H9 (cell line): ENCODE measurements at regions not wholly inside any gene's neighbourhood (a gene's known extent, or its start where the extent isn't known, plus 50 kb on each side); places are given as distances from the start of the nearest gene placed in this dataset.

Experiments
- DNase-seq: peaks from one replicate; pipeline ENCODE4 v3.0.0-alpha.2; 2017
- H2AFZ ChIP-seq: one replicate; pipeline ENCODE4 v1.6.1; 2013; ENCODE audit warnings: mild to moderate bottlenecking, low read length, control low read depth, moderate library complexity
- H2AK5ac ChIP-seq: 2 replicates; pipeline ENCODE4 v1.6.1; 2013; ENCODE audit warnings: low read length, control low read depth, mixed read lengths; ENCODE audit not compliant: insufficient read length
- H2BK120ac ChIP-seq: one replicate; pipeline ENCODE4 v1.6.1; 2013; ENCODE audit warnings: low read depth, mild to moderate bottlenecking, low read length, control low read depth, inconsistent platforms; ENCODE audit not compliant: poor library complexity, severe bottlenecking
- H2BK12ac ChIP-seq: 2 replicates; pipeline ENCODE4 v1.6.1; 2013; ENCODE audit warnings: low read length, control low read depth, mixed read lengths, low read depth; ENCODE audit not compliant: insufficient read length
- H2BK15ac ChIP-seq: 2 replicates; pipeline ENCODE4 v1.6.1; 2013; ENCODE audit warnings: low read depth, low read length, control low read depth
- H2BK20ac ChIP-seq: one replicate; pipeline ENCODE4 v1.6.1; 2013; ENCODE audit warnings: low read depth, mild to moderate bottlenecking, low read length, control low read depth, inconsistent platforms; ENCODE audit not compliant: poor library complexity, severe bottlenecking
- H2BK5ac ChIP-seq: 2 replicates; pipeline ENCODE4 v1.6.1; 2013; ENCODE audit warnings: low read length, control low read depth, mixed read lengths; ENCODE audit not compliant: insufficient read length
- H3K14ac ChIP-seq: 2 replicates; pipeline ENCODE4 v1.6.1; 2013; ENCODE audit warnings: low read length, control low read depth; ENCODE audit not compliant: insufficient read depth
- H3K18ac ChIP-seq: 2 replicates; pipeline ENCODE4 v1.6.1; 2013; ENCODE audit warnings: low read depth, mild to moderate bottlenecking, mixed read lengths, low read length, control low read depth; ENCODE audit not compliant: insufficient read length
- H3K23ac ChIP-seq: 2 replicates; pipeline ENCODE4 v1.6.1; 2013; ENCODE audit warnings: low read length, control low read depth, mixed read lengths, low read depth; ENCODE audit not compliant: insufficient read length
- H3K23me2 ChIP-seq: 2 replicates; pipeline ENCODE4 v1.6.1; 2013; ENCODE audit warnings: low read depth, mild to moderate bottlenecking, mixed read lengths, low read length, control low read depth; ENCODE audit not compliant: insufficient read length, poor library complexity, severe bottlenecking
- H3K27ac ChIP-seq: 2 replicates; pipeline ENCODE4 v1.5.1; 2013; ENCODE audit warnings: low read length, control low read depth, mixed read lengths, low read depth; ENCODE audit not compliant: insufficient read length
- H3K27me3 ChIP-seq: 2 replicates; pipeline ENCODE4 v1.6.1; 2013; ENCODE audit warnings: low read length, control low read depth, inconsistent platforms; ENCODE audit not compliant: insufficient read depth
- H3K4ac ChIP-seq: 2 replicates; pipeline ENCODE4 v1.6.1; 2013; ENCODE audit warnings: low read depth, mild to moderate bottlenecking, control low read depth, inconsistent platforms, low read length, moderate library complexity
- H3K4me1 ChIP-seq: 2 replicates; pipeline ENCODE4 v1.6.1; 2013; ENCODE audit warnings: low read length, control low read depth, inconsistent platforms; ENCODE audit not compliant: insufficient read depth
- H3K4me2 ChIP-seq: 2 replicates; pipeline ENCODE4 v1.6.1; 2013; ENCODE audit warnings: low read length, control low read depth, mixed read lengths; ENCODE audit not compliant: insufficient read length, insufficient read depth
- H3K56ac ChIP-seq: 2 replicates; pipeline ENCODE4 v1.6.1; 2013; ENCODE audit warnings: low read depth, mild to moderate bottlenecking, mixed read lengths, low read length, control low read depth; ENCODE audit not compliant: insufficient read length
- H3K79me1 ChIP-seq: 2 replicates; pipeline ENCODE4 v1.6.1; 2013; ENCODE audit warnings: low read depth, mild to moderate bottlenecking, moderate library complexity, low read length, control low read depth, inconsistent platforms; ENCODE audit not compliant: insufficient read depth, poor library complexity, severe bottlenecking
- H3K79me2 ChIP-seq: 2 replicates; pipeline ENCODE4 v1.6.1; 2013; ENCODE audit warnings: low read length, control low read depth, inconsistent platforms; ENCODE audit not compliant: insufficient read depth
- H3K9ac ChIP-seq: 2 replicates; pipeline ENCODE4 v1.6.1; 2013; ENCODE audit warnings: low read length, control low read depth, mixed read lengths; ENCODE audit not compliant: insufficient read length; ENCODE audit errors: extremely low read depth
- H3K9me3 ChIP-seq: one replicate; pipeline ENCODE4 v1.6.1; 2013; ENCODE audit warnings: low read depth, low read length, inconsistent platforms; ENCODE audit not compliant: control insufficient read depth
- H3T11ph ChIP-seq: one replicate; pipeline ENCODE4 v1.6.1; 2013; ENCODE audit warnings: mild to moderate bottlenecking, low read length, control low read depth, inconsistent platforms
- H4K20me1 ChIP-seq: one replicate; pipeline ENCODE4 v1.6.1; 2013; ENCODE audit not compliant: control insufficient read depth, insufficient read length, insufficient read depth
- H4K5ac ChIP-seq: 2 replicates; pipeline ENCODE4 v1.6.1; 2013; ENCODE audit warnings: low read depth, mild to moderate bottlenecking, mixed read lengths, low read length, control low read depth; ENCODE audit not compliant: insufficient read length
- H4K8ac ChIP-seq: replicated peaks from 2 replicates; pipeline ENCODE4 v1.6.1; 2013; ENCODE audit warnings: low read length, control low read depth, mixed read lengths, low read depth; ENCODE audit not compliant: insufficient read length
- H4K91ac ChIP-seq: 2 replicates; pipeline ENCODE4 v1.6.1; 2013; ENCODE audit warnings: low read depth, mild to moderate bottlenecking, moderate library complexity, mixed read lengths, low read length, control low read depth; ENCODE audit not compliant: insufficient read length
- H3K27ac Mint-ChIP-seq, 3 experiments: 2 replicates in 2 of 3; 3 replicates in 1 of 3; pipeline ENCODE4 v1.8.0; 2020 to 2021; ENCODE audit warnings: mixed read lengths in 3 of 3, mild to moderate bottlenecking in 1 of 3, moderate library complexity in 1 of 3
- H3K27me3 Mint-ChIP-seq: 2 replicates; pipeline ENCODE4 v1.8.0; 2021; ENCODE audit warnings: low read depth, mild to moderate bottlenecking, moderate library complexity, mixed read lengths
- H3K36me3 Mint-ChIP-seq, 3 experiments: 2 replicates in 2 of 3; 3 replicates in 1 of 3; pipeline ENCODE4 v1.8.0; 2020 to 2021; ENCODE audit warnings: low read depth in 3 of 3, mixed read lengths in 3 of 3; ENCODE audit not compliant: insufficient read depth in 1 of 3
- H3K4me1 Mint-ChIP-seq, 2 experiments: 2 replicates each; pipeline ENCODE4 v1.8.0; 2020; ENCODE audit warnings: mixed read lengths in 2 of 2
- H3K4me3 Mint-ChIP-seq, 2 experiments: 2 replicates in 1 of 2; 3 replicates in 1 of 2; pipeline ENCODE4 v1.8.0; 2020 to 2021; ENCODE audit warnings: mild to moderate bottlenecking in 2 of 2, mixed read lengths in 2 of 2, moderate library complexity in 1 of 2
- H3K9me3 Mint-ChIP-seq, 2 experiments: 2 replicates in 1 of 2; 3 replicates in 1 of 2; pipeline ENCODE4 v1.8.0; 2020; ENCODE audit warnings: mild to moderate bottlenecking in 2 of 2, mixed read lengths in 2 of 2, moderate library complexity in 1 of 2
- CTCF ChIP-seq: fragments of 200-600 bp; sonication (generic); conservative IDR thresholded peaks from 3 replicates; pipeline ENCODE4 v1.8.0; 2021; ENCODE audit warnings: antibody characterized with exemption, mild to moderate bottlenecking
- WGBS: extraction: QIAGEN DNeasy Blood & Tissue Kit; methylation state at CpG from one replicate; pipeline ENCODE4 v1.1.7; 2013; ENCODE audit warnings: missing lambda C conversion rate, low lambda C conversion rate, mixed read lengths; ENCODE audit not compliant: insufficient read length; ENCODE audit errors: extremely low coverage; 5-methylcytosine and 5-hydroxymethylcytosine counted together

GRCh38 chr3:177624528-177625495, 427.5 kb upstream of the TBL1XR1 start:
- Histone ChIP-seq H3K9me3 (no peaks in the 10 kb centered on the region), H4K8ac (no peak overlapping the region), H2BK120ac (no peak overlapping the region), H2BK12ac (no peak overlapping the region), H2AFZ (no peak overlapping the region), H2BK20ac (no peak overlapping the region), H4K5ac (no peak overlapping the region), H3K56ac (no peak overlapping the region), H2AK5ac (no peak overlapping the region), H3K14ac (no peak overlapping the region), H3K27ac (no peak overlapping the region), H2BK5ac (no peak overlapping the region), H4K20me1 (no peaks in the 10 kb centered on the region), H3K18ac (no peak overlapping the region), H3K9ac (no peak overlapping the region), H3K23ac (no peak overlapping the region), H3K4me2 (no peak overlapping the region), H3T11ph (no peak overlapping the region), H2BK15ac (no peak overlapping the region), H3K23me2 (no peaks in the 10 kb centered on the region), H3K79me2 (no peaks in the 10 kb centered on the region), H3K4ac (no peak overlapping the region), H3K79me1 (no peaks in the 10 kb centered on the region), H3K27me3 (no peaks in the 10 kb centered on the region), H3K4me1 (no peaks in the 10 kb centered on the region), H4K91ac (no peak overlapping the region)
- Mint-ChIP-seq H3K36me3 (peaks cover 3 to 6% (median 3%) of the 10 kb centered on the region in 3 experiments; a peak in 6 of 7 replicates), H3K27me3 (peaks cover 2% of the 10 kb centered on the region), H3K9me3 (peaks cover 5 to 11% of the 10 kb centered on the region in 2 experiments; a peak in 4 of 5 replicates), H3K27ac (no peak overlapping the region), H3K4me3 (no peak overlapping the region), H3K4me1 (peaks cover 0 to 6% of the 10 kb centered on the region in 2 experiments; a peak in 2 of 4 replicates)
- no peak for DNase-seq
- WGBS = no CpG with 5 or more reads among the region's 13 CpGs
- no peak for TF ChIP-seq CTCF
